ENCODE measurements at regions not wholly inside any gene's neighbourhood (a gene's known extent, or its start where the extent isn't known, plus 50 kb on each side); places are given as distances from the start of the nearest gene placed in this dataset.

GRCh38 chr3:168517249-168518071, 421.7 kb upstream of the GOLIM4 start (continued):
- TF ChIP-seq ARID5B (CRISPR knock-in tag; IDR thresholded peaks at IDR 0.05) (peak; percentile 35; the same call in 1 of the 2 replicates), HNRNPUL1 (IDR thresholded peaks at IDR 0.05; ENCODE audit: low read depth, low read length) (no peak), ZNF782 (CRISPR knock-in tag; IDR thresholded peaks at IDR 0.05; ENCODE audit: borderline replicate concordance) (no peak), GTF2F1 (IDR thresholded peaks at IDR 0.05; ENCODE audit: low read length) (no peak), MAZ (IDR thresholded peaks at IDR 0.05; ENCODE audit: borderline replicate concordance, low read depth, low read length) (no peak), MAZ (CRISPR knock-in tag; IDR thresholded peaks at IDR 0.05; ENCODE audit: low read depth) (no peak)

- Histone ChIP-seq H3K9ac (ENCODE audit: insufficient read depth, low read depth, low read length) (no peak overlapping the region), H4K20me1 (ENCODE audit: insufficient read depth, low read length) (no peaks in the 10 kb centered on the region), H2AFZ (ENCODE audit: low read length) (no peak overlapping the region), H3K79me2 (ENCODE audit: insufficient read depth, low read length) (no peaks in the 10 kb centered on the region), H3K9me3 (ENCODE audit: low read length) (no peaks in the 10 kb centered on the region), H3K27ac (ENCODE audit: extremely low read length, insufficient read depth, low read length) (no peak overlapping the region), H3K4me2 (ENCODE audit: low read depth, low read length) (no peak overlapping the region), H3K4me3 (replicated peaks in 1 of 3; ENCODE audit: insufficient read depth in 1 of 3, low read depth in 2 of 3, low read length in 3 of 3) (no peak overlapping the region), H3K36me3 (replicated peaks in 1 of 2; ENCODE audit: control insufficient read depth in 1 of 2, insufficient read depth in 2 of 2, low read length in 2 of 2) (no peaks in the 10 kb centered on the region), H3K4me1 (ENCODE audit: insufficient read depth, low read length) (peaks cover 14% of the 10 kb centered on the region), H3K27me3 (ENCODE audit: control insufficient read depth in 1 of 2, insufficient read depth in 2 of 2, low read length in 2 of 2) (no peaks in the 10 kb centered on the region)
- in situ Hi-C loops (cut with HindIII; ENCODE audit: extremely low pct_ligation_motif_present, low pct_unique_long_range_greater_than_20kb), result loop anchor here (5.0 kb wide), 2 partner anchors 103 to 333 kb away; no protein-coding TSS in a partner anchor
- FAIRE-seq (no peak), ATAC-seq (no peak), DNase-seq (ENCODE audit: low spot score) (no peak)
- intact Hi-C loops (cut with micrococcal nuclease; ENCODE audit: unreplicated experiment), result no loop called here
- ChIA-PET POLR2A (no interaction called here), CTCF (ENCODE audit: low intra/inter-chr PET ratio, low total read pairs) (no interaction called here)
- no TSS peak for BruUV-seq (replicated peaks)
- TF ChIP-seq ZNF572 (CRISPR knock-in tag; IDR thresholded peaks at IDR 0.05) (no peak), POLR2G (IDR thresholded peaks at IDR 0.05; ENCODE audit: low read depth, low read length) (no peak), CENPBD1 (CRISPR knock-in tag; IDR thresholded peaks at IDR 0.05; ENCODE audit: borderline replicate concordance, low read depth) (no peak), ZNF615 (CRISPR knock-in tag; IDR thresholded peaks at IDR 0.05; ENCODE audit: borderline replicate concordance) (no peak), HNF1B (CRISPR knock-in tag; IDR thresholded peaks at IDR 0.05) (no peak), NFATC3 (CRISPR knock-in tag; IDR thresholded peaks at IDR 0.05) (no peak), ASH2L (IDR thresholded peaks at IDR 0.05; ENCODE audit: insufficient read length, low read depth, low read length) (no peak), ZNF512B (CRISPR knock-in tag; IDR thresholded peaks at IDR 0.05; ENCODE audit: borderline replicate concordance) (no peak)
Observed at GRCh38 chr3:168514252-168514651, 418.5 kb upstream of the GOLIM4 start.
